Fibroblast of skin of back (primary cell): ENCODE measurements at regions not wholly inside any gene's neighbourhood (a gene's known extent, or its start where the extent isn't known, plus 50 kb on each side); places are given as distances from the start of the nearest gene placed in this dataset.

ENCODE experiments used
- DNase-seq: peaks from one replicate; pipeline ENCODE4 v3.0.0-alpha.2; 2013

DNA sequence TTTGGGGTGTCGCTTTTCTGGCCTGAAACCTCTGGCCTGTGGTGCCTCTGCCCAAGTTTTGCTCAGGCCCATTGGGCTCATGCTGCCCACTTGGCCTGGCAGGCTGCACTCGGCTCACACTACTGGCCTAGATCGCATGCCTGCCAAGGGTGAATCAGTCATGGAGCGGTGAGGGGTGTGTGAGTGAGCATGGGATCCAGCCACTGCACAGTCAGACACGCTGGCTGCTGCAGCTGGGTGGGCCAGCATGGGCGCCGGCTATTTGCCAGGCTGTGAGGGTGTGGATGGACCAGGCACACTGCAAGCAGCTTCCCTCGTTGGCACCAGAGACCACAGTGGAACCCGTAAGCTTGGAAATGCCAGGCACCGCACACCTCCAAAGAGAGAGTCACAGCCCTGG lies 145.4 kb upstream of the CNR1 start:
- DNase-seq: no peak

- DNase-seq: no peak
Measured at GRCh38 chr6:88304520-88304919, 138.4 kb upstream of the CNR1 start.

GRCh38 chr6:88302769-88303225 lies 136.7 kb upstream of the CNR1 start:
- DNase-seq: peak; percentile 60

GRCh38 chr6:88301888-88302768 lies 136.0 kb upstream of the CNR1 start:
- DNase-seq: peak; percentile 12

DNA sequence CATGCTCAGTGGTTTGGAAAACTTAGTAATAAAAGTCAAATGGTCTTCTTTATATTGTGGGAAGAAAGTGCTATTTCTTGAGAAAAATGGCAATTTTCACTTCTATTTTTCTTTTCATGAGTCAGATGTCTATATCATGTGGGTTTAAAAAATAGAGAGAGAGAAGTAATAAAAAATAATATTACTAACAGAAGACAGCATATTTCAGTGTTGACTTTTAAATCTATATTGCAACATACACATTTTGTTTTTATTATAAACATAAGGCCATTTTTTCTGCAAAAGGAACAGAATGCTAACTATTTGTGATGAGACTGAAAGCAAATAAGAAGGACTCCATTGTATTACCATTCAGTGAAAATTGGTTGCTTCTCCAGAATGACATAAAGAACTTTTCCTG lies 135.1 kb upstream of the CNR1 start:
- DNase-seq: peak; percentile 63

DNA sequence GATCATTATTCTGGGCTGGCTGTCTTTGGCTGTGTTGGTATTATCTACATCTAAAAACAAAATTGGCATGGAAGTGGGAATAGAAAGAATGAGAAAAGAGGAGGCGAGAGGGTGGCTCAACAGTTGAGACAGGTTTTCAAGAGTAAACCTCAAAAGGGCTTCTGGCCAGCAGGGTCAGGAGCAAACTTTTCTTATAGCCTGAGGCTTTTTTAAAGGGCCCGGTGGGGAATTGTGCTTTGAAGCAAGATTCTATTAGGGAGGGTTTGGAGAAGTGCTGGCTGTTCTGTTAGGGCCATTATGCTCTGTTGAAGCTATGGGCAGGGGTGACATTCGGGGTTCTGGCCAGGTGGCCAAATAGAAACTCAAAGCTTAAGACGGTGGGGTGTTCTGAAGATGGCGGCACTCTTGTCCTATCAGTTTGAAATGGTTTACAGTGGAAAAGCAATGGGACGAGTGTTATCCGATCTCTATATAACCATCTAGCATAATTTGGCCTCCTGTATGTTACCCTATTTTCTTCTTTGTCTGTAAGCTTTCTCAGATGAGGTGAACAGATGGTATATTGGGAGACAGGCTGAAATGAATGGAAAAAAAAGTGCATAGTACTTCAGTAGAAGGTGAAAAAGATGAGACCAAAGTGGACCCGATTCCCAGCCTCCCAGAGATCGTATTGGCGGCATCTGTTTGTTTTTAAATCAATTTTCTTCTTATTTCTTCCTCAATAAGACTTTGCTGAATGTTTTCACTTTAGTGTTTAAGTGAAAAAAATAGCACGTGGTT lies 132.1 kb upstream of the CNR1 start:
- DNase-seq: no peak

GRCh38 chr6:88296694-88297093 lies 130.5 kb upstream of the CNR1 start:
- DNase-seq: no peak

- DNase-seq: no peak
Measured at GRCh38 chr6:88295663-88296062, 129.5 kb upstream of the CNR1 start.

DNA sequence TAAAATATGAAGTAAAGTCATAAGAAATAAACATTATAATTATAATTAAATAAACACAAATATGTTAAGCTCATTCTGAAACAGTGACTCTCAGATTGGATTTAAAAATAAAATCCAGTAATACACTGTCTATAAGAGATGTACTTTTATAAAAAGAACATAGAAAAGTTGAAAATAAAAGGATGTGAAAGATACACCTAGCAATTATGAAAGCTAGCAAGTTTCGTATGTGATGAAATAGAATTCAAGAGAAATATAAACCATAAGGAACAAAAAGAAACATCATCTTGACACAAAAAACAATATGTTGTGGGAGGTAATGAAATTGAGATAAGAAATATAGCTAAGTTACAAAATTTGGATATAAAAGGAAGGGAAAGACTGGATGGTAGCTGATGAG lies 128.6 kb upstream of the CNR1 start:
- DNase-seq: no peak

- no peak for DNase-seq
Measured at GRCh38 chr6:88290411-88290810, 124.3 kb upstream of the CNR1 start.

GRCh38 chr6:88287696-88288095 lies 121.5 kb upstream of the CNR1 start:
- DNase-seq: peak; percentile 36

- DNase-seq: no peak
Measured at GRCh38 chr6:88276331-88276730, 110.2 kb upstream of the CNR1 start.

GRCh38 chr6:88268508-88268907 lies 102.4 kb upstream of the CNR1 start:
- DNase-seq: no peak

DNA sequence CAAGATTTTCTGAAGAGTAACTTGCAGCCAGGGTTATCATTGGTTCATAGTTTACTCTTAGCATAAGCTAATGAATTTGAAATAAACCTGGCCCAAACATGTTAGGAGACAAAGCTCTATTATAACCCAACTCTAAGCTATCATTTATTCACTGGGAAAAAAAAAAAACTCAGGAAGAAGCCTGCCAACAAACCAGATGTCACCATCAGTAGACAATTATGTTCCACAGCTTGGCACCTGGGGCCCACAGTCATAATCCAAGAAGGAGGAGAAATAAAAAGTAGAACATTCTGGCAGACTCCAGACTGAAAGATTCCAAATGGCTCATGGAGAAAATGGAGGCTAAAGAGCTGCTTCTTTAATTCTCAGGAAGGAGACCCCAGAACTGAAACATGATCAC lies 100.0 kb upstream of the CNR1 start:
- DNase-seq: no peak

DNA sequence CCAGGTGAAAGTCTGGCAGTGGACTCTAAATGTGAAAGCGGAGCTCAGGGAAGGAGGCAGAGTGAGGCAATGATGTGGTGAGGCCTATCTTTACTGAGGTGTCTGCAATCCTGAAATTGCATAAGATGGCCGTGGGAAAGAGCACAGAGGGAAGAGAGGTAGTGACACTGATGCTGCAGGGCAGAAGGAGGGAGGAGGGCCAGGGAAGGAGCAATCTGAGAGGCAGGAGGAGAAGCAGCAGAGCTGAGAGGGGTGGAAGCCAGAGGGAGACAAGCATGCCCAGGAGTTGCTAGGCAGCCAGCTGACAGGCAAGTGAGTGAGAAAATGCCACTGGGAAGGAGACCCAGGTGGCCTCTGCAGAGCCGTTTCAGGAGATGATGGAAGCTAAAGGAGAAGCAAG lies 97.4 kb upstream of the CNR1 start:
- no peak for DNase-seq

DNA sequence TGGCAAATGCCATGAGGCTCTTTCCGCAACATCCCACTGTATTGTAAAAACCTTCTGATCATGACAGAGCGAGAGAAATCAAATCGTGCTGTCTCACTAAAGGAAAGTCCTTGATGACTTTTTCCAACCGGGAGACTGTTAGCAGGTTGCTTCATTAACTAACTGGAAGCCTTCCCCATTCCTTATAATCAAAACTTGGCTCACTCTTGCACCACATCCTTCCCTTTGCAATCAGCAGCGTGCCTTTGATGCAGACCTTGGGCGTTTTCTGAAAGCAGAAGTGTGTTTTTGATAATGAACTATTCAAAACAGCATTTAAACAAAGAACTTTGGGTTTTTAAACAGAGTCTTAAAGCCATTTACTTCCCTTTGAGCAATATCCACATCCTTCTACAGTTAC lies 96.2 kb upstream of the CNR1 start:
- no peak for DNase-seq

GRCh38 chr6:88251301-88251700 lies 85.2 kb upstream of the CNR1 start:
- no peak for DNase-seq

GRCh38 chr6:88248709-88249321 lies 82.7 kb upstream of the CNR1 start:
- no peak for DNase-seq

GRCh38 chr6:88246654-88247053 lies 80.5 kb upstream of the CNR1 start:
- no peak for DNase-seq

- DNase-seq: no peak
Measured at GRCh38 chr6:88244721-88245120, 78.6 kb upstream of the CNR1 start.

- DNase-seq: no peak
Measured at GRCh38 chr6:88238901-88239300, 72.8 kb upstream of the CNR1 start.

DNA sequence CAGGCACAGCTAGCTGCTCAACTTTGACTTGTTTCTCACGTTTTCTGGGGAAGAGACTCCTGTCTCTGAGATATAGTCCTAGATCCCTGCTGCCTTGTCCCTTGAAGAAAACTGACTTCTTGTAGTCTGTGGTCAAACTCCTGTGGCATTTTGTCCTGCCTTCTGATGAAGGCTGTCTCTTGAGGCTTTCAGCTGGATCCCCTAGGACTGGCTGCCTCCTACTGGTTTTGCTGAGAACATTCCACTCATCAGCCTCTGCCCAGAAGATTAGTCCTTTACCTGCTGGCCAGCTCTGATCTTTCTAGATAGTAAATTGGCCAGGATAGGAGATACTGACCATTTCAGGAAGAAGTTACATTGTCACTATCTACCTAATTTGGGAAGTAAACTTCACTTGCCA lies 71.9 kb upstream of the CNR1 start:
- peak; percentile 1 for DNase-seq

- no peak for DNase-seq
Measured at GRCh38 chr6:88236612-88237360, 70.6 kb upstream of the CNR1 start.
